ENCODE measurements at regions not wholly inside any gene's neighbourhood (a gene's known extent, or its start where the extent isn't known, plus 50 kb on each side); places are given as distances from the start of the nearest gene placed in this dataset.

DNA sequence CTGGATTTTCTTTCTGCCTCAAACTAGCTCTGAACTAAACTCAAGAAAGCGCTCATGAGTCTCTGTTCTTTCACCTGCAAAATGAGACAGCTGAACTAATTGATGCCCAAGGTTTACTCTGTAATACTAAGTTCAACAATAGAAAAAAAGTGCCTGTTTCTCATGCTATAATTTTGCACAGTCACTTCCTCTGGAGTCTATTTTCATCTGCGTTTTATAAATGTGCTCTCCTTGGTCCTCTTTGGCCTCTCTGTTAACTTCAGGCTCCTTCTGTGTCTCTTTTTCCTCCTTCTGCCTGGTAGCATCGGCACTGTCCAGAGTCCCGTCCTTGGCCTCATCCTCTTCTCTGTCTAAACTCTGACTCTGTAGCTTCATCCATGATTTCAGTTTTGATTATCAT lies 311.9 kb upstream of the TLE4 start:
- WGBS, 2 donors, result 48 to 85% methylated on average over 4 of the region's 4 CpGs
- Histone ChIP-seq H3K36me3 (no peaks in the 10 kb centered on the region), H3K4me1 (peaks cover 0 to 20% (median 7%) of the 10 kb centered on the region in 4 donors), H3K27ac (no peak overlapping the region), H3K9me3 (no peaks in the 10 kb centered on the region), H3K27me3 (peaks cover 0 to 30% (median 12%) of the 10 kb centered on the region in 3 donors), H3K4me3 (no peak overlapping the region)
- no peak for DNase-seq
- no peak for TF ChIP-seq EP300 (IDR thresholded peaks at IDR 0.05)
- no peak for TF ChIP-seq POLR2AphosphoS5 (IDR thresholded peaks at IDR 0.05)
- TF ChIP-seq POLR2A (IDR thresholded peaks at IDR 0.05), result no peak
- no peak for TF ChIP-seq CTCF (IDR thresholded peaks at IDR 0.05)
- intact Hi-C loops (cut with DNase I), result no loop called here

DNA sequence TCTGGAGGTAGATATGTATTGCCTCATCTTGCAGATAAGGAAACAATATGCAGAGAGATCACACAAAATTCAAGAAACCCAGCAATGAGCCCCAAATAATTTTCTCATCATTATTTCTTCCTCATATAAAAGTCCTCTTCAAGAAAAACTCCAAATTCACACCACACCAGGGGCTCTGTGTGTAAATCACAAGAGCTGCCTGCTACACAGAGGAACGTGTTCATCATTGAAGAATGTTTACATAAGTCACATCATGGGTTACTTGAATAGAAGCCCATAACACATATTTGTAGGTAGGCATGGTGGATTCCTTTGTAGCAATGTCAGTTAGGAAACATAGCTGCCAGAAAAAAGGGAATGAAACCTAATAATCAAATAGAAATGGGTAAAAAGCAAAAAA lies 308.1 kb upstream of the TLE4 start:
- no peaks in the 10 kb centered on the region for H3K4me1 ChIP-seq
- no peaks in the 10 kb centered on the region for H3K9me3 ChIP-seq
- TF ChIP-seq POLR2AphosphoS5 (IDR thresholded peaks at IDR 0.05) (no peak), EP300 (IDR thresholded peaks at IDR 0.05) (no peak), CTCF (IDR thresholded peaks at IDR 0.05) (no peak), POLR2A (IDR thresholded peaks at IDR 0.05) (no peak)
- H3K27ac ChIP-seq, result no peak overlapping the region
- no peaks in the 10 kb centered on the region for H3K36me3 ChIP-seq
- H3K4me3 ChIP-seq, result no peak overlapping the region
- no peak for DNase-seq
- WGBS, 2 donors, result 41 to 67% methylated on average over 1 of the region's 1 CpG
- intact Hi-C loops (cut with DNase I), result no loop called here
- H3K27me3 ChIP-seq, result no peaks in the 10 kb centered on the region

DNA sequence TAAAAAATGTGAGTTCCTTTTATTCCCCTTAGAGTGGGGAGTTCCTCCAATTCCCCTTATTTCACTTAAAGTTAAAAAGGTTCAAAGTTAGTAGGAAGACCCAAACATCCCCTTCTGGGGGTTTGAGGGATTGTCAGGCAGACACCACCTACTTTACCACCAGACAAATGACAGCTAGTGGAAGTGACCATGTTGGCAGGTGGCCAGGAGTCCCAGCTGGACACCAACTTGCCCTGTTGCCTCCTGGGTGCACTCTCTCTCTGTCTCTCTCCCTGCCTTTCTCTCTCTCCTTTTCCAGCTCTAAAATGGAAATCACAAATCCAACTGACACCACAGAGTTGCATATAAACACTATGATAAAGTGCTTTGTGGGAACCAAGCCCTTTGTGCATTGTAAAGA lies 307.7 kb upstream of the TLE4 start:
- TF ChIP-seq POLR2A (IDR thresholded peaks at IDR 0.05) (no peak), POLR2AphosphoS5 (IDR thresholded peaks at IDR 0.05) (no peak), EP300 (IDR thresholded peaks at IDR 0.05) (no peak), CTCF (IDR thresholded peaks at IDR 0.05) (no peak)
- intact Hi-C loops (cut with DNase I), result no loop called here
- no peaks in the 10 kb centered on the region for H3K4me1 ChIP-seq
- no peaks in the 10 kb centered on the region for H3K27me3 ChIP-seq
- DNase-seq, result no peak
- no peak overlapping the region for H3K4me3 ChIP-seq
- no peaks in the 10 kb centered on the region for H3K36me3 ChIP-seq
- no peak overlapping the region for H3K27ac ChIP-seq
- no peaks in the 10 kb centered on the region for H3K9me3 ChIP-seq

GRCh38 chr9:79264511-79265355 lies 307.0 kb upstream of the TLE4 start:
- Histone ChIP-seq H3K36me3 (no peaks in the 10 kb centered on the region), H3K9me3 (no peaks in the 10 kb centered on the region), H3K4me3 (no peak overlapping the region), H3K27ac (no peak overlapping the region), H3K4me1 (no peaks in the 10 kb centered on the region), H3K27me3 (no peaks in the 10 kb centered on the region)
- intact Hi-C loops (cut with DNase I), result no loop called here
- WGBS, 2 donors, result 31 to 33% methylated on average over 11 of the region's 11 CpGs
- DNase-seq, result no peak
- TF ChIP-seq POLR2AphosphoS5 (IDR thresholded peaks at IDR 0.05) (no peak), POLR2A (IDR thresholded peaks at IDR 0.05) (no peak), EP300 (IDR thresholded peaks at IDR 0.05) (no peak), CTCF (IDR thresholded peaks at IDR 0.05) (no peak)

GRCh38 chr9:79266986-79267385 lies 304.8 kb upstream of the TLE4 start:
- H3K4me1 ChIP-seq, result no peaks in the 10 kb centered on the region
- intact Hi-C loops (cut with DNase I), result no loop called here
- DNase-seq, result no peak
- no peak overlapping the region for H3K27ac ChIP-seq
- no peaks in the 10 kb centered on the region for H3K36me3 ChIP-seq
- TF ChIP-seq POLR2AphosphoS5 (IDR thresholded peaks at IDR 0.05) (no peak), POLR2A (IDR thresholded peaks at IDR 0.05) (no peak), CTCF (IDR thresholded peaks at IDR 0.05) (no peak), EP300 (IDR thresholded peaks at IDR 0.05) (no peak)
- H3K27me3 ChIP-seq, result no peaks in the 10 kb centered on the region
- no peak overlapping the region for H3K4me3 ChIP-seq
- no peaks in the 10 kb centered on the region for H3K9me3 ChIP-seq
